H1 (cell line): ENCODE measurements at regions not wholly inside any gene's neighbourhood (a gene's known extent, or its start where the extent isn't known, plus 50 kb on each side); places are given as distances from the start of the nearest gene placed in this dataset.

Source experiments
- CTCF ChIA-PET: fragments of 300-600 bp; sonication (Branson Sonifier 250); formaldehyde crosslinking; loops from one replicate; lab custom pipeline; 2021; ENCODE audit not compliant: partially characterized antibody; lab: Charles Lee
- POLR2A ChIA-PET: fragments of 300-600 bp; sonication (Branson Sonifier 250); formaldehyde crosslinking; loops from one replicate; lab custom pipeline; 2021; ENCODE audit warnings: inconsistent platforms; ENCODE audit not compliant: partially characterized antibody; lab: Charles Lee
- DNase-seq, 2 experiments: peaks; one replicate each; pipeline versions ENCODE4 v3.0.0 to v3.0.0-alpha.2; 2010 to 2022; ENCODE audit warnings: low spot score in 2 of 2, low read depth in 1 of 2, mixed read lengths in 1 of 2
- FAIRE-seq: peaks from 2 replicates; lab custom pipeline; 2011; peaks lifted over from hg19 to GRCh38; lab: Jason Lieb, UNC
- H2AFZ ChIP-seq: 2 replicates; pipeline ENCODE4 v1.8.1; 2012; ENCODE audit warnings: low read length, inconsistent platforms
- H2AK5ac ChIP-seq: 2 replicates; pipeline ENCODE4 v1.6.1; 2013; ENCODE audit warnings: low read depth, low read length
- H2BK120ac ChIP-seq: replicated peaks from 2 replicates; pipeline ENCODE3; 2013; ENCODE audit warnings: low read depth, low read length, inconsistent platforms
- H2BK12ac ChIP-seq: 2 replicates; pipeline ENCODE4 v1.6.1; 2013; ENCODE audit warnings: low read depth, low read length
- H2BK15ac ChIP-seq: 2 replicates; pipeline ENCODE4 v1.6.1; 2013; ENCODE audit warnings: low read length
- H2BK20ac ChIP-seq: 2 replicates; pipeline ENCODE4 v1.6.1; 2013; ENCODE audit warnings: low read length
- H2BK5ac ChIP-seq: 2 replicates; pipeline ENCODE4 v1.6.1; 2013; ENCODE audit warnings: low read depth, low read length
- H3K14ac ChIP-seq: 2 replicates; pipeline ENCODE4 v1.6.1; 2013; ENCODE audit warnings: inconsistent platforms; ENCODE audit not compliant: insufficient read length
- H3K18ac ChIP-seq: 2 replicates; pipeline ENCODE4 v1.6.1; 2013; ENCODE audit warnings: low read length; ENCODE audit errors: extremely low read depth
- H3K23ac ChIP-seq: 2 replicates; pipeline ENCODE4 v1.6.1; 2013; ENCODE audit warnings: inconsistent platforms; ENCODE audit not compliant: insufficient read length
- H3K23me2 ChIP-seq: 2 replicates; pipeline ENCODE4 v1.6.1; 2013; ENCODE audit warnings: low read depth, low read length
- H3K27ac ChIP-seq: 2 replicates; pipeline ENCODE4 v1.6.1; 2011; ENCODE audit warnings: low read depth, low read length, inconsistent platforms
- H3K27me3 ChIP-seq, 4 experiments: replicated peaks in 1 of 4; 1 replicate in 1 of 4; 2 replicates in 3 of 4; pipeline versions ENCODE4 v1.6.1 to v1.8.1; 2011 to 2013; ENCODE audit warnings: low read length in 3 of 4, mild to moderate bottlenecking in 3 of 4, inconsistent platforms in 2 of 4, mixed read lengths in 2 of 4, moderate library complexity in 1 of 4; ENCODE audit not compliant: control insufficient read depth in 3 of 4, insufficient read depth in 3 of 4; ENCODE audit errors: extremely low read depth in 1 of 4
- H3K36me3 ChIP-seq, 4 experiments: 2 replicates each; pipeline versions ENCODE4 v1.6.1 to v1.8.1; 2011 to 2013; ENCODE audit warnings: mild to moderate bottlenecking in 4 of 4, low read length in 3 of 4, moderate library complexity in 2 of 4, control low read depth in 1 of 4, inconsistent platforms in 1 of 4; ENCODE audit not compliant: insufficient read depth in 4 of 4, control insufficient read depth in 2 of 4
- H3K4ac ChIP-seq: replicated peaks from 2 replicates; pipeline ENCODE3; 2013; ENCODE audit warnings: low read length, low read depth, mixed read lengths, inconsistent platforms; ENCODE audit not compliant: insufficient read length
- H3K4me1 ChIP-seq, 4 experiments: replicated peaks in 1 of 4; 1 replicate in 1 of 4; 2 replicates in 3 of 4; pipeline versions ENCODE4 v1.6.1 to v1.8.1; 2011 to 2013; ENCODE audit warnings: low read length in 3 of 4, inconsistent platforms in 2 of 4, mixed read lengths in 1 of 4; ENCODE audit not compliant: insufficient read depth in 4 of 4, control insufficient read depth in 3 of 4
- H3K4me2 ChIP-seq, 2 experiments: 2 replicates each; pipeline versions ENCODE4 v1.6.1 to v1.8.1; 2011 to 2013; ENCODE audit warnings: low read depth in 2 of 2, low read length in 2 of 2, control low read depth in 1 of 2, inconsistent platforms in 1 of 2, mild to moderate bottlenecking in 1 of 2; ENCODE audit not compliant: insufficient read depth in 1 of 2
- H3K4me3 ChIP-seq, 4 experiments: fragments of 200-600, 300-600 bp in 1 of 4; sonication (generic), shearing (Covaris generic), sonication (Bioruptor Twin) in 1 of 4; 2 replicates each; pipeline versions ENCODE4 v1.5.1 to v1.8.1; 2011 to 2016; ENCODE audit warnings: low read length in 4 of 4, low read depth in 3 of 4, control low read depth in 2 of 4, inconsistent platforms in 2 of 4, mild to moderate bottlenecking in 2 of 4, mixed read lengths in 1 of 4, moderate library complexity in 1 of 4; ENCODE audit not compliant: insufficient read depth in 2 of 4; ENCODE audit errors: extremely low read depth in 1 of 4
- H3K56ac ChIP-seq: replicated peaks from 2 replicates; pipeline ENCODE3; 2013; ENCODE audit warnings: low read depth, mild to moderate bottlenecking, mixed read lengths, low read length, inconsistent platforms; ENCODE audit not compliant: insufficient read length
- H3K79me1 ChIP-seq: 2 replicates; pipeline ENCODE4 v1.6.1; 2013; ENCODE audit warnings: low read depth, low read length, control low read depth
- H3K79me2 ChIP-seq, 2 experiments: 2 replicates each; pipeline versions ENCODE4 v1.6.1 to v1.8.1; 2012 to 2013; ENCODE audit warnings: low read length in 2 of 2, mild to moderate bottlenecking in 2 of 2, inconsistent platforms in 1 of 2; ENCODE audit not compliant: insufficient read depth in 2 of 2, control insufficient read depth in 1 of 2
- H3K9ac ChIP-seq, 4 experiments: replicated peaks in 1 of 4; 1 replicate in 1 of 4; 2 replicates in 3 of 4; pipeline versions ENCODE4 v1.6.1 to v1.8.1; 2011 to 2013; ENCODE audit warnings: low read depth in 3 of 4, low read length in 3 of 4, control low read depth in 2 of 4, mild to moderate bottlenecking in 2 of 4, moderate library complexity in 2 of 4, inconsistent platforms in 1 of 4; ENCODE audit errors: extremely low read depth in 1 of 4
- H3K9me3 ChIP-seq, 2 experiments: 2 replicates each; pipeline versions ENCODE4 v1.6.1 to v1.8.1; 2012 to 2013; ENCODE audit warnings: mild to moderate bottlenecking in 2 of 2, moderate library complexity in 2 of 2, control low read depth in 1 of 2, inconsistent platforms in 1 of 2, low read depth in 1 of 2, low read length in 1 of 2, mixed read lengths in 1 of 2; ENCODE audit not compliant: insufficient read depth in 2 of 2
- H4K20me1 ChIP-seq, 2 experiments: replicated peaks in 1 of 2; 2 replicates each; pipeline versions ENCODE3 to v1.8.1; 2011 to 2013; ENCODE audit warnings: inconsistent platforms in 2 of 2, low read length in 2 of 2, mild to moderate bottlenecking in 1 of 2; ENCODE audit not compliant: insufficient read depth in 2 of 2, control insufficient read depth in 1 of 2
- H4K5ac ChIP-seq: 2 replicates; pipeline ENCODE4 v1.6.1; 2013; ENCODE audit warnings: low read length, low read depth, mixed read lengths, inconsistent platforms; ENCODE audit not compliant: insufficient read length
- H4K8ac ChIP-seq: 2 replicates; pipeline ENCODE4 v1.8.0; 2013; ENCODE audit warnings: mild to moderate bottlenecking, moderate library complexity, low read length, inconsistent platforms; ENCODE audit not compliant: insufficient read depth; ENCODE audit errors: extremely low read depth
- H4K91ac ChIP-seq: replicated peaks from 2 replicates; pipeline ENCODE3; 2013; ENCODE audit warnings: low read length, mixed read lengths, inconsistent platforms; ENCODE audit not compliant: insufficient read length
- SUZ12 ChIP-seq: fragments of 200-600 bp; sonication (generic); IDR thresholded peaks from 2 replicates; pipeline ENCODE4 v1.6.1; 2012; ENCODE audit warnings: mild to moderate bottlenecking, inconsistent platforms, low read length, moderate library complexity, mixed read lengths
- TEAD4 ChIP-seq: IDR thresholded peaks from 2 replicates; pipeline ENCODE4 v1.6.1; 2012; ENCODE audit warnings: low read depth, low read length, inconsistent platforms, mixed read lengths
- WGBS, 2 experiments: shearing (Covaris generic) in 1 of 2; methylation state at CpG; one replicate each; pipeline versions ENCODE4 v1.1.6 to v1.1.7; 2013 to 2015; ENCODE audit warnings: low lambda C conversion rate in 2 of 2, mixed read lengths in 2 of 2, inconsistent platforms in 1 of 2, low coverage in 1 of 2, missing lambda C conversion rate in 1 of 2; ENCODE audit not compliant: insufficient replicate concordance in 2 of 2, insufficient coverage in 1 of 2, insufficient read length in 1 of 2; ENCODE audit errors: extremely low coverage in 1 of 2, missing lambda C conversion rate in 1 of 2; 5-methylcytosine and 5-hydroxymethylcytosine counted together

GRCh38 chr4:179768996-179769395, 2326.8 kb upstream of the AGA start:
- Histone ChIP-seq H3K18ac (no peak overlapping the region), H2BK5ac (no peak overlapping the region), H3K14ac (no peak overlapping the region), H3K4ac (no peak overlapping the region), H3K56ac (no peak overlapping the region), H2BK15ac (no peak overlapping the region), H3K27ac (no peak overlapping the region), H2BK120ac (no peak overlapping the region), H3K4me2 (no peak overlapping the region), H3K4me3 (no peak overlapping the region), H3K9me3 (no peaks in the 10 kb centered on the region), H3K27me3 (no peaks in the 10 kb centered on the region), H2BK20ac (no peak overlapping the region), H4K91ac (no peak overlapping the region), H3K79me1 (no peaks in the 10 kb centered on the region), H3K36me3 (no peaks in the 10 kb centered on the region), H3K9ac (no peak overlapping the region), H2AK5ac (no peak overlapping the region), H4K8ac (no peak overlapping the region), H3K23ac (no peak overlapping the region), H3K79me2 (no peaks in the 10 kb centered on the region), H3K23me2 (no peaks in the 10 kb centered on the region), H3K4me1 (no peaks in the 10 kb centered on the region), H4K5ac (no peak overlapping the region), H2AFZ (no peak overlapping the region), H4K20me1 (no peaks in the 10 kb centered on the region), H2BK12ac (no peak overlapping the region)
- FAIRE-seq (no peak), DNase-seq (no peak)
- TF ChIP-seq TEAD4 (no peak), SUZ12 (no peak)
- 94% methylated on average over 3 of the region's 3 CpGs; no CpG with 5 or more reads in 1 of the 2 experiments for WGBS, 2 experiments
- ChIA-PET CTCF (no interaction called here), POLR2A (no interaction called here)
